ENCODE measurements at regions not wholly inside any gene's neighbourhood (a gene's known extent, or its start where the extent isn't known, plus 50 kb on each side); places are given as distances from the start of the nearest gene placed in this dataset.

DNA sequence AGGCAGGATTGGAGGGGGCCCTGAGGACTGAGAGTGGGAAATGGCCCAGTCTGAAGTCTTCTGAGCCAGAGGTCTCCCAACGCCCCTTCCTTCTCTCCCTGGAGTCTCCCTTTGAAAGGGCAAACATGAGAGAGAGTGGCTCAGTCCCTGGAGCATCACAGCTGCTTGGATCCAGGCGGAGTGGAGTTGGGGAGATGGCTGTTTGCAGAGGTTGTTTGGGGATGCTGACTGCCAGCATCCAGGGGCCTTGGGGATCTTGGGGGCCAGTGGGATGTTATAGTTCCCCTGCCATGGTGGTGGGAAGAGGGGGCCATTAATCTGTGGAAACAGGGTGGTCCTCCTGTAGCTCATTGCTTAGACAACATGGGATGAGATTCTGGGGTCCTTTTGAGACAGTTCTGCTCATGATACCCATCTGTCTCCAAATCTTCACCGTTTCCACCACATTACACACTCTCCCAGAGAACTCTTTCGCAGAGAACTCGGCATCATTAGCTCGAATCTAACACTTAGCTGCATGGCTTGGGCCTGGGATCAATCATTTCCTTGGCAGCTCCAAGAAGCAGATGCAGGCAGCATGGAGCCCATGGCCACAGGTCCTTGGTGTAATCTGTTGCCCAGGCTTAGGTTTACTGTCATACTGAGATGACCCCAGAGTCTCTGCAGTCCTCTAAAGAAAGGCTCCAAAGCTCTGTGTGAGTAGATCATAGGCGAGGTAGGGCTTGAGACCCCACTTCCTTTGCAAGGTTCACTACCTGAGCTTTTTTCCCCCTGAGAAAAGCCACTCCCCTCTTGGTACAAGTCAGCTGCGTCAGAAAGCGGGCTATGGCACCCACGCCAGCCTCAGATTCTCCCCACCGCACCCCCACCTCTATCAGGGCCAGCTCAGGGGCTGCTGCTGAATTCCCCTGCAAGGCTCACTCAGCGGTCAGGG, 54.4 kb upstream of the SH3PXD2B start:
- TF ChIP-seq, protein P1, sequence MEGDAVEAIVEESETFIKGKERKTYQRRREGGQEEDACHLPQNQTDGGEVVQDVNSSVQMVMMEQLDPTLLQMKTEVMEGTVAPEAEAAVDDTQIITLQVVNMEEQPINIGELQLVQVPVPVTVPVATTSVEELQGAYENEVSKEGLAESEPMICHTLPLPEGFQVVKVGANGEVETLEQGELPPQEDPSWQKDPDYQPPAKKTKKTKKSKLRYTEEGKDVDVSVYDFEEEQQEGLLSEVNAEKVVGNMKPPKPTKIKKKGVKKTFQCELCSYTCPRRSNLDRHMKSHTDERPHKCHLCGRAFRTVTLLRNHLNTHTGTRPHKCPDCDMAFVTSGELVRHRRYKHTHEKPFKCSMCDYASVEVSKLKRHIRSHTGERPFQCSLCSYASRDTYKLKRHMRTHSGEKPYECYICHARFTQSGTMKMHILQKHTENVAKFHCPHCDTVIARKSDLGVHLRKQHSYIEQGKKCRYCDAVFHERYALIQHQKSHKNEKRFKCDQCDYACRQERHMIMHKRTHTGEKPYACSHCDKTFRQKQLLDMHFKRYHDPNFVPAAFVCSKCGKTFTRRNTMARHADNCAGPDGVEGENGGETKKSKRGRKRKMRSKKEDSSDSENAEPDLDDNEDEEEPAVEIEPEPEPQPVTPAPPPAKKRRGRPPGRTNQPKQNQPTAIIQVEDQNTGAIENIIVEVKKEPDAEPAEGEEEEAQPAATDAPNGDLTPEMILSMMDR (conservative IDR thresholded peaks at IDR 0.05; ENCODE audit: low read depth in 2 of 2), result no peak
- no peak for TF ChIP-seq POLR2AphosphoS5 (IDR thresholded peaks at IDR 0.05; ENCODE audit: low read depth)
- no peak for TF ChIP-seq EZH2 (IDR thresholded peaks at IDR 0.05; ENCODE audit: low read depth, unreplicated experiment)
- TF ChIP-seq, protein P2, sequence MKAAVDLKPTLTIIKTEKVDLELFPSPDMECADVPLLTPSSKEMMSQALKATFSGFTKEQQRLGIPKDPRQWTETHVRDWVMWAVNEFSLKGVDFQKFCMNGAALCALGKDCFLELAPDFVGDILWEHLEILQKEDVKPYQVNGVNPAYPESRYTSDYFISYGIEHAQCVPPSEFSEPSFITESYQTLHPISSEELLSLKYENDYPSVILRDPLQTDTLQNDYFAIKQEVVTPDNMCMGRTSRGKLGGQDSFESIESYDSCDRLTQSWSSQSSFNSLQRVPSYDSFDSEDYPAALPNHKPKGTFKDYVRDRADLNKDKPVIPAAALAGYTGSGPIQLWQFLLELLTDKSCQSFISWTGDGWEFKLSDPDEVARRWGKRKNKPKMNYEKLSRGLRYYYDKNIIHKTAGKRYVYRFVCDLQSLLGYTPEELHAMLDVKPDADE (IDR thresholded peaks at IDR 0.05), result no peak
- TF ChIP-seq JUNB (IDR thresholded peaks at IDR 0.05; ENCODE audit: unreplicated experiment), result no peak
- TF ChIP-seq EZH2phosphoT487 (IDR thresholded peaks at IDR 0.05; ENCODE audit: unreplicated experiment), result no peak
- TF ChIP-seq REST (IDR thresholded peaks at IDR 0.05; ENCODE audit: unreplicated experiment), result no peak
- no peak for TF ChIP-seq ZNF331 (CRISPR knock-in tag; IDR thresholded peaks at IDR 0.05; ENCODE audit: low read depth)
- no peak for TF ChIP-seq CREB1 (CRISPR knock-in tag; IDR thresholded peaks at IDR 0.05; ENCODE audit: low read depth)
- TF ChIP-seq STAT1 (IDR thresholded peaks at IDR 0.05; ENCODE audit: unreplicated experiment), result no peak
- TF ChIP-seq NANOG (IDR thresholded peaks at IDR 0.05; ENCODE audit: borderline replicate concordance), result no peak
- no peak for TF ChIP-seq ZNF462 (CRISPR knock-in tag; IDR thresholded peaks at IDR 0.05)
